B cell (primary cell): ENCODE measurements at regions not wholly inside any gene's neighbourhood (a gene's known extent, or its start where the extent isn't known, plus 50 kb on each side); places are given as distances from the start of the nearest gene placed in this dataset.

Experiments used
- CTCF ChIP-seq: fragments of 200-600 bp; IDR thresholded peaks from one replicate; pipeline ENCODE4 v1.8.0; 2022; ENCODE audit warnings: antibody characterized with exemption, mild to moderate bottlenecking
- EZH2 ChIP-seq: IDR thresholded peaks from 2 replicates; pipeline ENCODE4 v1.6.1; 2012; ENCODE audit warnings: borderline replicate concordance, low read depth, mild to moderate bottlenecking, moderate library complexity, low read length; ENCODE audit not compliant: insufficient read depth, poor library complexity, severe bottlenecking

GRCh38 chr16:72422308-72422897, 250.4 kb upstream of the PMFBP1 start:
- TF ChIP-seq CTCF (no peak), EZH2 (no peak)
